ENCODE measurements at regions not wholly inside any gene's neighbourhood (a gene's known extent, or its start where the extent isn't known, plus 50 kb on each side); places are given as distances from the start of the nearest gene placed in this dataset.
"Not testable (repeated sequence)": the region's sequence is repeated elsewhere in the genome, so short reads cannot be mapped to it uniquely, and the experiment has no call there.

GRCh38 chr10:6977398-6978186 is 397.5 kb upstream of the PRKCQ start:
- no peak for DNase-seq

- peak; percentile 30 for DNase-seq
Observed at GRCh38 chr10:6973899-6974298, 393.8 kb upstream of the PRKCQ start.

- no peak for DNase-seq
Observed at GRCh38 chr10:6972226-6972625, 392.1 kb upstream of the PRKCQ start.

GRCh38 chr10:6969659-6970058 is 389.6 kb upstream of the PRKCQ start:
- no peak for DNase-seq

GRCh38 chr10:6964543-6964942 is 384.5 kb upstream of the PRKCQ start:
- no peak for DNase-seq

GRCh38 chr10:6962576-6962975 is 382.5 kb upstream of the PRKCQ start:
- DNase-seq, result no peak

GRCh38 chr10:6958711-6959110 is 378.6 kb upstream of the PRKCQ start:
- DNase-seq, result peak; percentile 8

GRCh38 chr10:6958254-6958653 is 378.2 kb upstream of the PRKCQ start:
- peak; percentile 7 for DNase-seq

- DNase-seq, result no peak
Observed at GRCh38 chr10:6957851-6958250, 377.8 kb upstream of the PRKCQ start.

GRCh38 chr10:6956562-6956961 is 376.5 kb upstream of the PRKCQ start:
- no peak for DNase-seq

- no peak for DNase-seq
Observed at GRCh38 chr10:6953271-6953801, 373.3 kb upstream of the PRKCQ start.

GRCh38 chr10:6951732-6952131 is 371.7 kb upstream of the PRKCQ start:
- DNase-seq, result no peak

- DNase-seq, result no peak
Observed at GRCh38 chr10:6950133-6950532, 370.1 kb upstream of the PRKCQ start.

GRCh38 chr10:6944436-6944835 is 364.4 kb upstream of the PRKCQ start:
- DNase-seq, result no peak

GRCh38 chr10:6938384-6938783 is 358.3 kb upstream of the PRKCQ start:
- DNase-seq, result no peak

GRCh38 chr10:6936931-6937330 is 356.9 kb upstream of the PRKCQ start:
- DNase-seq, result no peak

- peak; percentile 22 for DNase-seq
Observed at GRCh38 chr10:6929148-6929830, 349.2 kb upstream of the PRKCQ start.

- DNase-seq, result peak; percentile 38
Observed at GRCh38 chr10:6928586-6928985, 348.5 kb upstream of the PRKCQ start.

GRCh38 chr10:6926971-6927370 is 346.9 kb upstream of the PRKCQ start:
- DNase-seq, result no peak

GRCh38 chr10:6925146-6925545 is 345.1 kb upstream of the PRKCQ start:
- DNase-seq, result no peak

GRCh38 chr10:6924166-6924565 is 344.1 kb upstream of the PRKCQ start:
- no peak for DNase-seq

GRCh38 chr10:6921026-6921425 is 340.9 kb upstream of the PRKCQ start:
- not testable (repeated sequence) for DNase-seq

- peak; percentile 81 for DNase-seq
Observed at GRCh38 chr10:6920072-6921019, 340.3 kb upstream of the PRKCQ start.
